HG02763 (cell line): ENCODE measurements at regions not wholly inside any gene's neighbourhood (a gene's known extent, or its start where the extent isn't known, plus 50 kb on each side); places are given as distances from the start of the nearest gene placed in this dataset.
A peak's percentile ranks its signal among the peaks of the same experiment; 100 is the strongest.
"Not testable (repeated sequence)": the region's sequence is repeated elsewhere in the genome, so short reads cannot be mapped to it uniquely, and the experiment has no call there.

Experiments
- ATAC-seq: cut with Tn5 transposase; IDR thresholded peaks from one replicate; pipeline ENCODE4 v1.9.1; 2021; ENCODE audit warnings: mild to moderate bottlenecking, moderate library complexity; ENCODE audit not compliant: unreplicated experiment

DNA sequence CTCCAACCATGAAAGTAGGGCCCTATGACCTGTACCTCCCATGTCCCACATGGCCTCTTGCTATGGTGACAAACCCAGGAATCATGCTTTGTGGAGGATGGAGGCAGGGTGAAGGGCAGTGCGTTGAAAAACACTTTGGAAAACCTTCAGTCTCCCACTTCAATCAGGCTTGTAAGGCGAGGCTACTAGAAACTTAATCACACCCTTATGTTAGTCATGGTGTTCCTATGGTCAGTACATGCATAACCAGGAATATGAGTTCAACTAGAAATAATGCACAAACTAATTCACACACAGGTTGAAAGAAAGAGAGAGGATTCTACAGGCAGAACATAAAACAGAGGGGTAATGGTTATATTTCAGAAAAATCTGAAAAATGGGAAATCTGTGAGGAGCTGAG, 601.1 kb downstream of the KCTD16 start:
- ATAC-seq: no peak

DNA sequence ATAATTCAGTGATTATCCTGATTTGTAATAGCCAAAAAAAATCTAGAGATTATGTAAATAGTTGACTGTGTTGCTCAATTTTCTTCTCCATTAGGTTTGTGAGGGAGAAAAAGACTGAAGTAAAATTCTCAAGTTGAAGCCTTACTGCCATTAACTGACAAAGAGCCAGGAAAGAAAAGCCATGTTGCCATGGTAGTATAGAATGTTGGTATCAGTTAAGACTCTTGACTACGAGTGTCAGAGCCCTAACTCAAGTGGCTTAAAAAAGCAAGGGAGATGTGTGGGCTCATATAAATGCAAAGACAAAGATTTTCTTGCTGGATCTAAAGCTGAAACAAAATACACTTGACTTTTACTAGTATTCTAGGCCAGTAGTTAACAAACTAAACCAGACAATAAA, 571.7 kb downstream of the KCTD16 start:
- ATAC-seq: no peak

DNA sequence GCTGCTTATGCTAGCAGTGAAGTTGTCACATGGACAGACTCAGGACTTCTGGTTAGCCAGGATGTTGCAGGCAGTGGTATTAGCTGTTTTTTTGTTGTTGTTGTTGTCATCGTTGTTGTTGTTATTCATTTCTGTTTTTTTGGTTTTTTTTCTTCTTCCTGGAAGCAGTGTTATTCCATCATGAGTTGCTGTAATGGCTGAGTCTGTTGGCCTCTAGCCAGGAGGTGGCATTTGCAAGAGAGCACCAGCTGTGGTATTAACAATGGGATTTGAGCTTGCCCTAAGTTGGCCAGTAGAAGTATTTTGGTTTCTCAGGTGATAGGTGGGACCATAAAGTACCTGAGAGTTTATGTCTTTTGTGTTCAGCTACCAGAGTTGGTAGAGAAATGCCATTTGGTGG, 561.1 kb downstream of the KCTD16 start:
- ATAC-seq: no peak

DNA sequence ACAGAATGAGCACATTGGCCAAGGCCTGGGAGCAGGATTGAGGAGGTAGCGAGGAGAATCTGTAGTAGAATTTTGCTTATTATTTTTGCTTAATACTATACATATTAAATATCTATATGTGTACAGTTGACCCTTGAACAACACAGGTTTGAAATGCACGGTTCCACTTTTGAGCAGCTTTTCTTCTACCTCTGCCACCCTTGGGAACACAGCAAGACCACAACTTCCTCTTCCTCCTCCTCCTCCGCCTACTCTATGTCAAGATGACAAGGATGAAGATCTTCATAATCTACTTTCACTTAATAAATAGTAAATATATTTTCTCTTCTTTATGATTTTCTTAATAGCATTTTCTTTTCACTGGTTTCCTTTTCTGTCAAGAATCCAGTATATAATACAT, 541.4 kb downstream of the KCTD16 start:
- peak; percentile 72 for ATAC-seq

DNA sequence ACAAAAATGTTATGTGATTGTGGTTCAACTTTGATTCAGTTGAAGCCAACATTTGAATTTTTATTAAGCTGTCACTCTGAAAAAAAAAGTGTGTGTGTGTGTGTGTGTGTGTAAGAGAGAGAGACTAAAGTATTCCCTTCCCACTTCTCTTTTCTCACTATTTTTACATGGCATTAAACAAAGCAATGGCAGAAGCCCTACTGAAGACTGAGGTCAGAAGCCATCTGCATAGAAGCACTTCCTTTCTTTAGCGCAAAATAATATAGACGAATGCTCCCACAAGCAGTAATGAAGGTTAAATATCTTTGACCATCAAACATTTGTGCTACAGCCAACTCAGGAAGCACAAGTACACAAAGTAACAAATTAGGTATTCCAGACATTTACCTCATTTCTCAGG, 540.5 kb downstream of the KCTD16 start:
- ATAC-seq: no peak

DNA sequence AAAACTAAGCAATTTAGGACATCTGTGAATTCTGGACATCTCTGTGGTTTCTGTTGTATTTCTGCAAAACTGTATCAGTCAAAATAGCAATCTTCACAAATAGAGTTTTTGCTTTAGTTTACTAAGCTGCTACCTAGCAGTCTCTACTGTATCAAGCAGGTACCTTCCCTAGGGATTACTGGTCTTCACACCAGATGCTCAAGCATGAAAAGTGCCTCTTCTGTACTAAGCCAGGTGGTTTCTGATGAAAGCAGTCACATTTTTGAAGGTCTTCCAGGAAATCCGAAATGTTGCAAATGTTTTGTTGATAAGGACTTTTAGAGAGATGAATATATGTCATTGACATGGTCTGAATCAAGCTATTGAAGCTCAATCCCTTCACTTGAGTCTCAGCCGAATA, 540.0 kb downstream of the KCTD16 start:
- ATAC-seq: no peak

DNA sequence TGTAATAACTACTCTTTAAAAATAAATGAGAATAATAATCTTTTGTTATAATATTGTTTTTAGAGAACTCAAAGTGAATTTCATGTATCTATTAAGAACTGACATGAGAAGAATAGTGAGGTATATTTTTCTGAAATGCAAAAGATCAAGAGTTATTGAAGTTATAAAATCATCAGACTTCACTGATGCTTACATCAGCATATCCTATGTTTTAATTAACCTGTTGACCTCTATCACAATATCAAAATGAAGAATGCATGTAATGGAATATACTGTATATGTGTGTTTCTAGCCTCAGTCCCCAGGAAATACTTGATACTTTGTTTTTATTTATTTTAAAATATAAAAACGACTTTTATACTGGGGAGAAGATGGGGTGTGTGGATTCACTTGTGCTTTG, 533.1 kb downstream of the KCTD16 start:
- ATAC-seq: no peak

DNA sequence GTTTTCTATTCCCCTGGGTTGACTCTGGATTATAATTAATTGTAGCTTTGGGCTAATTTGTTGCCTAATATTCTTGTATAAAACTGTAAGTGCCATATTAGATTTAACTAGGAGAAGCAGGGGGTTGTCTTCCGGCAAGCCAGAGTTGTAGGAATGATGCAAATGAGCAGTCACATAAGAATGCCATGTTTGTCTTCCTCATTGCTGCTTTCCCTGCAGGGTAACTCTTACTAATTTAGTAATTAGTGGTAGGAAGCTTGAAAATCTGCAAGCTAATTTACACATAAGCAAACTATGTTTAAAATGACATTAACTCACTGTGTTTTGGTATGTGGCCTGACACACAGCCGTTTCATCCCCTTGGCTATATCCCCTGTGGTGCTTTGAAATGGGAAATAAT, 527.8 kb downstream of the KCTD16 start:
- no peak for ATAC-seq

DNA sequence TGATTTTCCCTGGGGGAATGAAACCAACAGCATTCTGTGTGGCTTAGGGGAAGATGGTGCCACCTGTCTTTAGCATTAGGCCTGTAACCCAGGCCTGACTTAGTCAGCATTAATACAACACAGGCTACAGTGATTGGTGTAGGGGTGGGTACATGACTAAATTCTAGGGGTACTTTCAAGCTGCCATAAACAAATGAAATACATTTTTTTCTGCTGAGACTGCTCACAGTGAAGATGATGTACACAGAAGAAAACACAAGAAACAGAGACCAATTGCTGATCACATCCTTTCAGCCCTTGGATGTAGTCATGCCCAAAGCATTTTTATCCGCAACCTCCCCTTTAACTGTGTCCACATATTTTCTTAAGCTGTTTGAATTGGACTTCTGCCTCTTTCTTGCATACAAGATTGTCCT, 527.2 kb downstream of the KCTD16 start:
- ATAC-seq: no peak

DNA sequence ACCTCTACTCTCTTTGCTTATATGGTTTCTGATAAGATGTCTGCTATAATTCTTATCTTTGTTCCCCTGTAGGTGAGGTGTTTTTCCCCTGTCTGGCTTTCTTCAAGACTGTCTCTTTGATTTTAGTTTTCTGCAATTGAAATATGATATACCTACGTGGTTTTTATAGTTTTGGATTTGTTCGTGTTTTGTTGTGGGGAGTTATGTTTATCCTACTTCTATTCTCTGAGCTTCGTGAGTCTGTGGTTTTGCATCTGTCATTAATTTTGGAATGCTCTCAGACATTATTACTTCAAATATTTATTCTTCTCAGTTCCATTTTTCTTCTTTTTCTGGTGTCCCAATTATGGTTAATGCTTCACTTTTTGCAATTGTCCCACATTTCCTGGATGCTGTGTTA, 521.3 kb downstream of the KCTD16 start:
- ATAC-seq: no peak

DNA sequence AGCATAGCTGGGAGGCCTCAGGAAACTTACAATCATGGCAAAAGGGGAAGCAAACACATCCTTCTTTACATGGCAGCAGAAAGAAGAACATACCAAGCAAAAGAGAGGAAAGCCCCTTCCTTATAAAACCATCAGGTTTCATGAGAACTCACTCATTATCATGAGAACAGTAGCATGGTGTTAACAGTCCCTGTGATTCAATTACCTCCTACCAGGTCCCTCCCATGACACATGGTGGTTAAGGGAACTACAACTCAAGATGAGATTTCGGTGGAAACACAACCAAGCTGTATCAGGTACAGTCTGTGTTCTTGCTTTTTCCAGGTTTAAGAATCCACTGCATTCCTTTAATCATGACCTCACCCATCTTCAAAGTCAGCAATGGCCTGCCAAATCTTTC, 514.2 kb downstream of the KCTD16 start:
- ATAC-seq: no peak

DNA sequence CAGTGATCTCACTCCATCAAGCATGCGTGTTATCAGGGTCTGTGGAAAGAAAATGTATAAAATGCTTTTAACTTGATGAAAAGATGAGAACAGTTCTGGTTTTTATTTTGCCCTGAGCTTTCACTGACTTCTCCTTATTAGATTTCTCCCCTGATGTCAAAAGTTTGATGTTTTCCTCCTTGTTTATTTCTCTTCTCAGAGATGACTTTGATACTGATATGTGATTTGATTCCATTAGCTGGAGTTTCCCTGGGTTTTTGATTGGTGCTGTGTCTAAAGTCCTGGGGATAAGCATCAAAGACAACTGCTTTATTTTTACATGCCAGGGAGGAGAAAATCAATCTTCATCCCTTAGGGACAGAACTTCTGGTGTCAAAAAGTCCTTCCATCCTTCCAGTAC, 510.0 kb downstream of the KCTD16 start:
- no peak for ATAC-seq

DNA sequence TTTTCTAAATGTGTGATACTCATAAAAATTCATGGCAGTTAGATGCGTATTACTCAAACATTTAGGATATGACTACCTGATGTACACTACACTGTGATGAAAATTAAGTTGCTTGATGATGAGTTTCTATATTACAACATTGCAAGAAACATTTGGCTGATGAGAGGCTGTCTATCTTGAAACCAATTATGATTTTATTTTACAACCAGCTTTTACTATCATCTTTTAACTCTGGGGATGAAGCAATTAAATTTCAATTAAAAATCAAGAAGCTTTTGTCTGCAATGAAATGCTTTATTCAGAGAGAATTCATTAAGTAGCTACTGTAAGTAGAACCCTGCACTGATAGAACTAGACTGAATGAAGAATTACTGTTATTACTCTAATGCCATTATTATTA, 500.4 kb downstream of the KCTD16 start:
- no peak for ATAC-seq

DNA sequence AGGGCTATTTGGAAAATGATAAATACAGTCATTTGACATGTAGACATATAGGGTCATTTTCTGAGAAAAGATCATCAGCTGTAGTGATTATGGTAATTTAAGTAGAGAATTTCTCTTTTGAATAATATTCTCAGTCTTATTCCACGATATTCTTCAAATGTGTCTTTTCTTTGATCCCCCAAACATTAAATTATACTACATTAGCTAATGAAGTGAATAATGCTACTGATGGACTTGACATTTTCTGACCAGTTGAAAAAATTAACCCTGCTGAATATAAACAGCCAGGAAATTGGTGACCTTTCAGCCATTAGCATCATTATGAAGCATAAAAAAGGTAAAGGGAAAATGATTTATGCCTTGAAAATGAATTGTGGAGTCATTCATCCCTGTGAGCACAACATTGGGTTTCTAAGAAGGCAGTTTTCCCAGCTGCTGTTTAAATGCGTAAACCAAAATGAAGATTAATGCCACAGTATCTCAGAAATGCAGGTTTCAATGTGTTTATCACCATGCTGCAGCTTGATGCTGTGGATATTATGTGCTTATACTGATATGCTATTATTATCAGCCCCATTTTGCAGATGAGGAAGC, 489.1 kb downstream of the KCTD16 start:
- ATAC-seq: no peak

DNA sequence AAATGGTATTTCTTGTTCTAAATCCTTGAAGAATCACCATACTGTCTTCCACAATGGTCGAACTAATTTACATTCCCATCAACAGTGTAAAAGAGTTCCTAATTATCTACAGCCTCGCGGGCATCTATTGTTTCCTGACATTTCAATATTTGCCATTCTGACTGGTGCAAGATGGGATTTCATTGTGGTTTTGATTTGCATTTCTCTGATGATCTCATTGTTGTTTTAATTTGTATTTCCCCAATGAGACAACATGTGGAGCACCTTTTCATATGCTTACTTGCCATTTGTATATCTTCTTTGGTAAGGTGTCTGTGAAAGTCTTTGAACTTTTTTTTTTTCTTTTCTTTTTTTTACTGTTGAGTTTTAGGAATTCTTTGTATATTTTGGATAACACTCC, 473.6 kb downstream of the KCTD16 start:
- ATAC-seq: no peak

DNA sequence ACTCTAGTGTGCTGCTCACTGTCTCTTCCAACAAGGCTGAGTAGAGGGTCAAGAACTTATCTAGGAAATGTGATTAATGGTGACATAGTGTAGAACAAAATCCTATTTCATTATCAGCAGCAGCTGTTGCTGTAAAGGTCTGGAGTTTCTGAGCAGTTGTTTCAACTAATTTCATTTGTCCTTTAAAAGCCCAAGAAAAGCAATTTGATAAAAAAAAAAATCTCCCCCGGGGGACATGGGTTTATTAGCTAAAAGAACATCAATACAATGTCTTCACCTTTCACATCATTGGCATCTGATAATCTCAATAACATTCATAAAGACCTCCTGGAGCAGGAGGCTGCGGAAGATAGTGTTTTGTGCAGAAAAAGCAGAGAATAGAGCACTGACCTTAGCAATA, 468.1 kb downstream of the KCTD16 start:
- ATAC-seq: no peak

DNA sequence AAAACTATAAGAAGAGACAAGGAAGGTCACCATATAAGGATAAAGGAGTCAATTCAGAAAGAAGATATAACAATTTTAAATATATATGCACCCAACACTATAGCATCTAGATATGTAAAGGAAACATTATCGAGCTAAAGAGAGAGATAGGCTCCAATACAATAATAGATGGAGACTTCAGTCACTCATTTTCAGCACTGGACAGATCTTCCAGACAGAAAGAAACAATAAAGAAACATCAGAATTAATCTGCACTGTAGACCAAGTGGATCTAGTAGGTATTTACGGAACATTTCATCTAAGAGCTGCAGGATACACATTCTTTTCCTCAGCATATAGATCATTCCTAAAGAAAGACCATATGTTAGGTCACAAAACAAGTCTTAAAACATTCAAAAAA, 463.5 kb downstream of the KCTD16 start:
- ATAC-seq: no peak

DNA sequence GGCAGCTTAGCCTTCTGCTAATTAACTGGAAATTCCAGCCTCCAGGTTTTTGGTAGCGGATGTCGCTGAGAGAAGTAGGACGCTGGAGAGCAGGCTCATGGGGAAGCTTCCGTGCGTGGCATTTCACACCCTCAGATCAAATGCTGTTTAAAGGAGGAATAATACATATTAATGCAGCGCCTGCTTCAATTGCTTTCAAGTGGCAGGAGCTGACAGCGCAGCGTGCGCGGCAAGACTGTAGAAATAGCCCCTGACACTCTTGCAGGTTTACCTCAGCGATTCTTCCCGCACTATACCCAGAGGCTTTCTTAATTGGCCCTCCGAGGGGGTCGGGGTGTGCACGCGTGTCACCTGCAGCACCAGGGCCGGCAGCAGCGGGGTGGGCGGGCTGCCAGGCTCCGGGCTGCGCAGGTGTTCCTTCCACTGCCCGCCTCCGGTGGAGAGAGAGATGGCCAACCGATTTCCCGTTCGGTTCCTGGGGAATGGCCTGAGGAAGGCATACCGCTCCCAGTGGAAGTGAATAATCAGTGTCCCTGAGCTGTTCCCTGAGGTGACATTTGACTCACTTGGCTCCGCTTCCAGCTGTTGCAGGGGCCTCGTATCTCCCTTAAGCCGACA, 427.9 kb downstream of the KCTD16 start:
- no peak for ATAC-seq

DNA sequence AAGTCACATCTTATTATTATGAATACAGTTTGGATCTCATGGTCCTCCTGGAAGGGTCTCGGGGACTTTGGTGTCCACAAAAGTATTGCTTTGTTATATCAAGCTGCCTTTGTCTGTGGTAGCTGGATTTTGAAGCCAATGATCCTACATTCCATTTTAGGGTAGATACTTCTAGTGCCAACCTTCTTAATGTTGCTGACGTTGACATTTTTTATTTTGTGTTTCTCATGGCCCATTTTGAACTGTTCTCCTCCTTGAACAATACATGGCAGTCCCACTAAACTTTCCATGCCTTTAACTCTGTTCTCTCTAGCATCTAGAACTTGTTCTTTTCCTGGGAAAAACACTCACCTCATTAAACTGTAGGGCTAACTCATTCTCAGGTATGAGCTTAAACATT, 425.8 kb downstream of the KCTD16 start:
- no peak for ATAC-seq

DNA sequence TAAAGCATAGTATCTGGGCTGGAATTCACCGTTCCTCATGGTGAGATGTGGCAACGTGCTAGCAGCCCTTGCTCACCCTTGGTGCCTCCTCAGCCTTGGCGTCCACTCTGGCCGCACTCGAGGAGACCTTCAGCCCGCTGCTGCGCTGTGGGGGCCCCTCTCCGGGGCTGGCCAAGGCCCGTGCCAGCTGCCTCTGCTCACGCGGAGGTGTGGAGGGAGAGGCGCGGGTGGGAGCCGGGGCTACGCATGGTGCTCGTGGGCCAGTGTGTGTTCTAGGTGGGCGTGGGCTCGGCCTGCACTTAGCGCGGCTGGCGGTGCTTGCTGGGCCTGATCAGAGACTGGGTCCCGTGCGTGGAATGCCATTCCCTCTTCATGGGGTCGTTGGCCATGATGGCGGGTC, 424.2 kb downstream of the KCTD16 start:
- ATAC-seq: no peak

DNA sequence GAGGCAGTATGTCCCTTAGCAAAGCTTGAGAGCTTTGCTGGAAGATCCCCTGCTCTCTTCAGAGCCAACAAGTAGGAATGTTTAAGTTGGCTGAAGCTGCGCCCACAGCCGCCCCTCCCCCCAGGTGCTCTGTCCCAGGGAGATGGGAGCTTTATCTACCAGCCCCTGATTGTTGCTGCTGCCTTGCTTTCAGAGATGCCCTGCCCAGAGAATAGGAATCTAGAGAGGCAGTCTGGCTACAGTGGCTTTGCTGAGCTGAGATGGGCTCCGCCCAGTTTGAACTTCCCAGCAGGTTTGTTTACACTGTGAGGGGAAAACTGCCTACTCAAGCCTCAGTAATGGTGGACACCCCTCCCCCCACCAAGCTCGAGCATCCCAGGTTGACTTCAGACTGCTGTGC, 423.6 kb downstream of the KCTD16 start:
- not testable (repeated sequence) for ATAC-seq

DNA sequence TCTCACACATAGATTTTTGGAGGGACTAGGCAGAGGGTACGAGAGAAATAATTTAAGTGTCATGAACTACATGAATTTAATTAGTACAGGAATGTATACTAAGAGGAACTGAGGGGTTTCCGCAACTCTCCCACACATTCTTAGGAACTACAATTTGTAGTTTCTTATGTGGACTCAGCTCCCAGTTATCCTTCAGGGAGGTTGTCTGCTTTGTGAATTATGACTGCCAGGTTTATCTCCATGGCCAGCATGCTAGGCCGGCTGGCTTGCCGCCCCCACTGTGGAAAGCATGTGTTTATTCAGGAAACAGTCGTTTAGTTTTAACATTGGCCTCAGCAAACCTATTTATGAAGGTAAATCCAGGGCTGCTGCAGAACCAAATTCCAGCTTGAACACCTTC, 415.0 kb downstream of the KCTD16 start:
- ATAC-seq: no peak
